NOMO-1 treated with dmso at 0.1 percent for 144 hours (cell line): ENCODE measurements at regions not wholly inside any gene's neighbourhood (a gene's known extent, or its start where the extent isn't known, plus 50 kb on each side); places are given as distances from the start of the nearest gene placed in this dataset.

Experiments used
- DNase-seq: peaks from one replicate; lab custom pipeline; 2025; ENCODE audit not compliant: unreplicated experiment; lab: John Stamatoyannopoulos, UW

DNA sequence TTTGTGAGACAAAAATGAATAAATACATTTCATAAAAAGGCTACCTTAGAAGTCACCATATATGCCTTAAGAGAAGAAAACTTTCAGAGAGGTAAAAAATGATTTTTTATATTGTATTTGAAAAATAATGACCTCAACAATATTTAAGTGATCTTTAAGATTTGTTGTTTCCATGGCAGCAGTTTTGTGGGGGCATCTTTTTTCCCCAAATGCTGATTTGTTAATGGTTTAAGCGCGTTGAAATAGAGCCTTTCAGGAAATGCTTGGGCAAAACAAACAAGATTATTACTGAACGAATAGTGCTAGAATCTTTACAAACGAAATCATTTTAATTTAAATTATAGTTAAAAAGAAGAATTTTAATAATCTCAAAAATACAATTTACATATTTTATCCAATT, 103.1 kb upstream of the MYO16 start:
- no peak for DNase-seq

DNA sequence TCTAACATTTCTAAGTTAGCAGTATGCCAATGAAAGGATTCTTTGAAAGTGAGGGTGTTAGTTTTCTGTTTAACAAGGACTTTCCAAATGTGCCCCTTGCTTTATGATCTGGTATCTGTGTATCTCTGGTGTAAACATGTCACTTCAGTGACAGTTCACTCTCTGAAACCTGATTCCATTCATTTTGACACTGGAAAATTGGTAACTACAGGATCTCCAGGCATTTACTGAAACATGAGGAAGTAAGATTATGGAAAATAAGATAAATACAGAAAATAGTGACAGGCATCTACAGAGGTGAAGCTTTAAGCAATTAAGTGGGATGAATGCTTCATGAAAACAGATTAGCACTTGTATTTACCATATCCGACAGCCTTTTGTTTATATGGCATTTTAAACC, 101.6 kb upstream of the MYO16 start:
- DNase-seq = no peak

DNA sequence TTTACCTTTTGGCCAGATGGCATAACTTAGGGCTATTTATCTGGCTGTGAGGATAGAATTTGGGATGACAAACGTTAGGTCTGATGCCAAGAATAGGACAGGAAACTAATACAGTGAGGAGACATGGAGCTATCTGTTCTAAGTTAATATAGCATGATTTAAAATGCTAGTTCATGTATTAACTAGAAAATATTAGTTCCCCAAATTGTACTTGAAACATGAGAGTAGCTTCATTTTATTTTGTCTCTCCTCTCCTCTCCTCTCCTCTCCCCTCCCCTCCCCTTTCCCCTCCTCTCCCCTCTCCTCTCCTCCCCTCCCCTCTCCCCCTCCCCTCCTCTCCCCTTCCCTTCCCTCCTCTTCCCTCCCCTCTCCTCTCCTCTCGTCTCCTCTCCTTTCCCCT, 101.1 kb upstream of the MYO16 start:
- no peak for DNase-seq

DNA sequence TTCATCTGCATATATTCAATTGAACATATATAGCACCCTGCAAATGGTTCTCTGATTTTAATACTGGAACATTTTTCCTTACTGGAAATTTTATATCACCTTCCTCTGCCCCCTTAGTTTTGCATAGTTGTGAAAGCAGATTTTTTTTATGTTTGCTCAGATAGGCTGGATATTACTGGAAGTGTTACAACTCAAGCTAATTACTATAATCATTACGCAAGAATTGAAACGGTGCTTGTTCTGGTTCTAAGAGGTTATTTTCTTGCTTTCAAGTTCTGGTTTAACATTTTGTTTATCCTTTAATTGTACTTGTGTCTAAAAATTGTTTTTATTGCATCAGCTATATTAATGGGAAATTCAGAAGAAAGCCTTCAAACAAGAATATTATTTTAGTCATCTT, 95.6 kb upstream of the MYO16 start:
- DNase-seq = no peak

DNA sequence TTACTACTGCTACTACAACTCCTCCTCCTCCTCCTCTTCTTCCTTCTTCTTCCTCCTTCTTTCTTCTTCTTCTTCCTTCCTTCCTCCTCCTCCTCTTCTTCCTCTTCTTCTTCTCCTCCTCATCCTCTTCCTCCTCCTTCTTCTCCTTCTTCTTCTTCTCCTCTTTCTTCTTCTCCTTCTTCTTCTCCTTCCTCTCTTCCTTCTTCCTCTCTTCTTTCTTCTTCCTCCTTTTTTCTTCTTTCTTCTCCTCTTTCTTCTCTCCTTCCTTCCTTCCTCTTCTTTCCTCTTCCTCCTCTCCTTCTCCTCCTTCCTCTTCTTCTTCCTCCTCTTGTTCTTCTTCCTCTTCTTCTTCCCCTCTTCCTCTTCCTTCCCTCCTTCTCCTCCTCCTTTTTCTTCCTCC, 94.7 kb upstream of the MYO16 start:
- DNase-seq = no peak

DNA sequence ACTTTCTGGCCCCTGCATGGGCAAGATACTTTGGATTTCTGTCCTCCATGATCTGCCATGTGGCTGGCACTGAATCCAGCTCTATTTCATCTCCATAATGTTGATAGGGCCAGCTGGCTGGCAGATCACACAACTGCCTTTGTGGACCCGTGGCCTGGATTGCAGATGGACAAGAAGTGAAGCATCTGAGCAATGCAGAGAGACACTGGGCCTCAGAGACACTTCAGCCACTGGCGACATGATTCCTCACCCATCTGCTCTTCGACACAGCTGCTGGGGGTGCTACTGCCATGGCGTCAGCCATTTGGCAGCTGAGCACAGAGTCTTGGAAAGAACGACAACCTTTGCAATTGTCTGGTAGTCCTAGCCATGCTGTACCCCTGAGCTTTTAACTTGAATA, 79.5 kb upstream of the MYO16 start:
- no peak for DNase-seq

DNA sequence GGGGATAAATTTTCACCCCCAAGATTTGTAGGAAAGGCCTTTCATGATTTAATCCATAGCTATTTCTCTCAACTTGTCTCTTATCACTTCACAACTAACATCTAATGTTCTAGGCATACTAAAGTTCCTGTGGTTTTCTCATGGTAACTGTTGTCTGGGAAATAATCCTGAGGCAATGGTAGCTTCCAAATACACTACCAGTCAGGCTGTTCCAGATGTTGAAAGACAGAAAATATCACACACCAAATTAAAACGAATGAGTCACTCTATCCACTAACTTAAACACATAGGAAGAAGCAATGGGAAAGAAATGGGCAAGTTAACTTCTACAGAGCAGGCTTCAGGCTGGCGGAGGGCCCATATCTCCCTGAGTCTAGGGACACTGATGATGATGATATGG, 77.7 kb upstream of the MYO16 start:
- DNase-seq = no peak

DNA sequence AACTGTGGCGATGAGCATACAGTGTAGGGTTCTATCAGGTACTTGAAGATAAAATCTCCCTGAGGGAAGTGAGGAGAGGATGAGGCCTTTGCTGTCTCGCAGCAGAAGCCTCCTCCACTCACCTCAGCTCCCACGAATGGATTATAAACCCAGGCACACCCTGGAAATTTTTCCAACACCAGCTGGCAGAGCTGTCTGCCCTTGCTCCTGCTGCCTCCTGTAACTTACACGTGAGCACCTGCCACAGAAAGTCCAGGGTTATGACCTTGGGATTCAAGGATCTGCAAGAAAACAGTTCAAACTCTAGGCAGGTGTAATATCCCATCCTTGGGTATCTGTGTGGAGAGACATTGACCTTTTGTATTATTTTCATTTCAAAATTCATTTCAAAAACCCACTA, 70.9 kb upstream of the MYO16 start:
- no peak for DNase-seq

DNA sequence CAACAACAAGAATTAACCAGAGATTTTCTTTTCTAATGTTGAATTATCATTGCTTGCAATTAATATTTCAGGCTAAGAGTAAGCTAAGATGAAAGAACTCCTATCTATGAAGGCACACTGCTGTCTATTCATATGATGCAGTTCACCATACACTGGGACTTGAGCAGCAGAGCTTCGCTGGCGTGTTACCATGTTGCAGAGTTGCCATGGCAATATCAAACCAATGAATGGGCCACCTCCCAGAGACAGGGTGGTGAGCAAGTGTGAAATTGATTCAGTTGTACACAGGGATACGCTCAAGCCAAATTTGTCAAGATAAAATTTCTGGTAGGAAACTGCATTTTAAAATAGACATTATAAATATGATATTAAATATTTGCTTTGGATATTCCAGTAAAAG, 69.3 kb upstream of the MYO16 start:
- no peak for DNase-seq

DNA sequence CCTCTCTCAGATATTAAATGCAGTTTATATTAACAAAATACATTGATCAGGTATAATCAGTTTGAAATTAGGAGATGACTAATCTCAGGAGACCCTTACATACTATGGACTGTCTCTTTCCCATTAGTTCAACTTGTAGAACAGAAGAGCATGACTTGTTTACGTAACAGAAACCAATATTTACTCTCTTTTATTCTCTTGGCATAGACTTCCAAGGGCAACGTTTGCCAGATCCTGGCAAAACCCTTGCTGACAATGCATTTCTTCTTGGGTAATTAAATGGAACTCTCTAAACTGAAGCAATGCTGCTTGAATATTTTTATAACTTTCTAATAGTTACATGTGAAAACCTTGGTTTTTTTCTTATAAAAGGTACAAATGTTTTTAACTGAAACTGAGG, 68.3 kb upstream of the MYO16 start:
- no peak for DNase-seq

DNA sequence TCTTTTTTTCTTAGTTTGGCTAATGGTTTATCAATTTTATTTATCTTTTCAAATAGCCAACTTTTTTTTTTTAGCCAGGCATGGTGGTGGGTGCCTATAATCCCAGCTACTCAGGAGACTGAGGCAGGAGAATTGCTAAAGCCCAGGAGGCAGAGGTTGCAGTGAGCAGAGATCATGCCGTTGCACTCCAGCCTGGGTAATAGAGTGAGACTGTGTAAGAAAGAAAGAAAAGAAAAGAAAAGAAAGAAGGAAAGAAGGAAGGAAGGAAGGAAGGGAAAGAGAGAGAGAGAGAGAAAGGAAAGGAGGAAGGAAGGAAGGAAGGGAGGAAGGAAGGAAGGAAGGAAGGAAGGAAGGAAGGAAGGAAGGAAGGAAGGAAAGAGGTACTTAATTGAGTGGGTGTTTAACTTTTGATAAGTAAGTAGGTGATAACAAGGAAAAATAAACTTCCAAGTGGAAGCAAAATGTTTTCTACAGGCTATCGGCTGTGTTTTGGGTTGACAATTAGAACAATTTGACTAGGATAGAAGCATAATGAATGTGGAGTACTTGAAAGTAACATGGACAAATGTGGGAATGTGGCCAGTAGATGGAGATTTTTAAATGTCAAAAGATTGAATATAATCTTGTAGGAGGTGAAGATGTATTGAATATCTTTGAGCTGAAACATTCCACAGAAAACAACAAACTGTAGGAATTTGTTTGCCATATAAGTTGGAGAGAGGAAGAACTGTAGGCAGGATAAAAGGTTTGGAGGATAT, 62.8 kb upstream of the MYO16 start:
- DNase-seq = no peak

DNA sequence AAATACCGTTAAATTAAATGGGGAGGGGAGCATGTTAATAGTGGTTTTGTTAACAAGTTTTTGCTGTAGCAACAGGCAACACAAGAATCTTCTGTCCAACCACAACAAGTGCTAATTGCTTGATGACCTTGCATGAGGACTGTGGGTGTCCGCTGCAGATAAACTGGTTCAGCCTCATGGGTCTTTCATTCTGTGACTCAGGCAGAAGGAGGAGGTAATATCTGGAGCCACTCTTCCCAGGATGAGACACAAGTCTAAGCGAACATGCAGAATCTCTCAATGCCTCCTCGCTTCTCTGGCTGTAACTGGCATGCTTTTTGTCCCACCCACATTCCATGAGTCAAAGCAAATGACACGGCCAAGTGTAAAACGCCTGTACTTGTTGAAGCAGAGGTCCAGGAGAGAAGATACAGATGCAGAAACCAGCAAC, 56.6 kb upstream of the MYO16 start:
- no peak for DNase-seq

DNA sequence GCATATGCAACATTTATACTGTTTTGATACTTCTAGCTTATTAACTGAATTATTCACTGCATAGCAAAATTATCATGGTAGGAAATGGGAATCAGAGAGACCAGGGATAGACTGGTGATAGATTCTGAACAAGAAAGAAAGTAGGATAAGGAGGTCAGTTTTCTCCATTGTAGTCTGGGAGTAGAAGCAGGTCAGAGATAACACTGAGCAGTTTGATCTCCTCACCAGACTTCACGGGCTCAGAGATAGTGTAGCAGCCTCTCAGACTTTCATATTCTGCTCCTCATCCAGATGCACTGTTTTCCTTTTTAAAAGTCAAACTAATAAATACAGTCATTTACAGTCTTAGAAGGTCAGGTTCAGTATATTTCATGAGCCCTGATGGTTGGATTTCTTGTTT, 56.0 kb upstream of the MYO16 start:
- DNase-seq = no peak

DNA sequence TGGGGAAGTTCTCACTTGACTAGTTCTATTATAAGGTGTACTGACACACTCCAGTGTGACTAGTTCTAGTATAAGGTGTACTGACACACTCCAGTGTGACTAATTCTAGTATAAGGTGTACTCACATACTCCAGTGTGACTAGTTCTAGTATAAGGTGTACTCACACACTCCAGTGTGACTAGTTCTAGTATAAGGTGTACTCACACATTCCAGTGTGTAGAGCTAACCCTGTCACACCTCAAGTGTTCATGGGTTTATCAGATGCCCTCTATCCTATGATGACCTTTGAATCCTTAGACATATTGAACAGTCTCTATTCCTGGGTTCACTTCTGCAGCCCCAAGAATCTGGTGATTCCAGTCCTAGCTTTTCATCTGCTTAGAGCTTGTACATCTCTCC, 54.6 kb upstream of the MYO16 start:
- DNase-seq = no peak

DNA sequence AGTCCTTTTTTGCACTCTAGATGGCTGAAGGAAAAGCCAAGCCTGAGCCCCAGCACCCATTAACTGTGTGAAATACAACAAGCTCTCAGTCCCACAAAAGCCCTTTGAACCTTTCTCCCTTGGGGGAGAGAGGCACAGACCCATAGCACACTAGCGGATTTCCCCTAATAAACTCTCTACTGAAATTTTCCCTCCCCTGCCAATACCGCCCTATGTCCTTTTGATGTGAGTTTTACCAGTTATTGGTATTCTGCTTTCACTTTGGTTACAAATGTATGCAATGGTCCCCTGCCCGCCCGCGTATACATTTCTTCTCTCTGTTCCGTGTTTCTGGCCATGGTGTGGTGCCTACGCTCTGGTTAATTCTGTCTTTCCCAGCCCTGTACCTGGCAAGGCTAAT, 54.0 kb upstream of the MYO16 start:
- DNase-seq = no peak
